SJSA1 (cell line): ENCODE measurements at regions not wholly inside any gene's neighbourhood (a gene's known extent, or its start where the extent isn't known, plus 50 kb on each side); places are given as distances from the start of the nearest gene placed in this dataset.

ENCODE experiments used
- DNase-seq, 2 experiments: peaks; one replicate each; pipeline ENCODE4 v3.0.0-alpha.2; 2015 to 2020; ENCODE audit warnings: low spot score in 2 of 2, low read depth in 1 of 2
- H3K27ac ChIP-seq: fragments of 250-450 bp; sonication (Bioruptor Pico); 2 replicates; pipeline ENCODE4 v1.5.1; 2020; ENCODE audit warnings: mild to moderate bottlenecking, moderate library complexity
- H3K27me3 ChIP-seq: fragments of 250-450 bp; sonication (Bioruptor Pico); replicated peaks from 2 replicates; pipeline ENCODE4 v1.5.1; 2020; ENCODE audit warnings: mild to moderate bottlenecking, moderate library complexity
- H3K36me3 ChIP-seq: fragments of 250-450 bp; sonication (Bioruptor Pico); 2 replicates; pipeline ENCODE4 v1.5.1; 2020; ENCODE audit warnings: mild to moderate bottlenecking
- H3K4me1 ChIP-seq: fragments of 250-450 bp; sonication (Bioruptor Pico); replicated peaks from 2 replicates; pipeline ENCODE4 v1.6.1; 2021; ENCODE audit warnings: mild to moderate bottlenecking
- H3K4me3 ChIP-seq: fragments of 250-450 bp; sonication (Bioruptor Pico); 2 replicates; pipeline ENCODE4 v1.5.1; 2020; ENCODE audit warnings: mild to moderate bottlenecking
- H3K9me3 ChIP-seq: fragments of 250-450 bp; sonication (Bioruptor Pico); replicated peaks from 2 replicates; pipeline ENCODE4 v1.5.1; 2020; ENCODE audit warnings: mild to moderate bottlenecking

DNA sequence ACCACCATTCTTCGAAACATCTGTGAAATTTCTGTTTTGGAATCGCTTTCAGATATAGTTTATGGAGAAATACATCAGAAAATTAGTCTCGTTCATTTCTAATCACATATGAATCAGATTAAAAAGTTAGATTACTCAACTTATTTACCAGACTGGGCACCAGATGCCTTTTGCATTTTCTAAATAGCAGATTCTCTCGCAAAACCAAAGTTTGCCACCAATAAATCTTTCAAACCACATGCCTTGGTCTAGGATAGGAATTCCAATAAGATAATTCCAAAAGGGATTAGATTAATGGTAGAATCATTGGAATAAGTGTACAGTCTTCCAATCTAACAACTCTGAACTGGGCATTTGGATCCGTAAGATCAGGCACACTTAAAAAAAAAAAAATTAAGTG is 160.4 kb upstream of the TAB2 start:
- H3K27me3 ChIP-seq: no peaks in the 10 kb centered on the region
- no peak for DNase-seq
- H3K27ac ChIP-seq: no peak overlapping the region
- no peaks in the 10 kb centered on the region for H3K9me3 ChIP-seq
- no peaks in the 10 kb centered on the region for H3K4me1 ChIP-seq
- no peak overlapping the region for H3K4me3 ChIP-seq
- no peaks in the 10 kb centered on the region for H3K36me3 ChIP-seq

DNA sequence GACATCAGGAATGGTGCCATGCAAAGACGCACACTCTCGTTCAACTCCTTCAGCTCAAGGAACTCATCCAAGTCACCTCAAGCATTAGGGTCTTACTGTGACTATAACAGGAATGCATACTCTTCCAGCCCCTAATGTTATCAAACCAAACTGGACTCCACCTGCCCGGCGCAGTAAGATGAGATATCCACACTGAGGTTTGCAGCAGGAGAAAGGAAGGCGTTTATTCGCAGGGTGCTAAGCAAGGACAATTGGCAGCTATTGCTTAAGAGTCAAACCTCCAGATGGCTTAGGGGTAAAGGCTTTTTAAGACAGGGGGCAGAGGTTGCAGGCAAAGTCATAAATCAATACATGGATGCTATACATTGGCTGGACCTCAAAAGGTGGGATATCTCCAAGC is 159.4 kb upstream of the TAB2 start:
- no peak for DNase-seq
- no peaks in the 10 kb centered on the region for H3K9me3 ChIP-seq
- no peaks in the 10 kb centered on the region for H3K27me3 ChIP-seq
- H3K36me3 ChIP-seq: no peaks in the 10 kb centered on the region
- H3K27ac ChIP-seq: no peak overlapping the region
- H3K4me3 ChIP-seq: no peak overlapping the region
- H3K4me1 ChIP-seq: no peaks in the 10 kb centered on the region

DNA sequence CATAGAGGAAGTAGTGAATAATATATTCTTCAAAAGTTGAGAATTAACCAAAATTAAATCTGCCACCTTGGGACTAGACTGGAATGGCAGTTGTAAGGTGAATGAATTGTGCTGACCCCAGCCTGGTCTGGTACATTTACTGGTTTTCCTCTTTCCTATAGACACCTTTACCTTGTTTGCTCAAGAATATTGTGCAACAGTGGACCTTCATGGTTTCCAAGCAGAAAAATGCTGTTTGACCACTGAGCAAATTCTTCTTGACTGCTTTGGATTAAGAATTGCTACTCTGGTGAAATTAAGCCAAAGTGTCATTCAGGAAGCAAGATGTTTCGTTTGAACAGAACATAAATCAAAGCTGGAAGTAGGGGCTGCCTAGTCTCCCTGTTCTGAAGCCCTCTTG is 156.6 kb upstream of the TAB2 start:
- Histone ChIP-seq H3K27ac (no peak overlapping the region), H3K36me3 (no peaks in the 10 kb centered on the region), H3K9me3 (no peaks in the 10 kb centered on the region), H3K4me1 (peaks cover 3% of the 10 kb centered on the region), H3K4me3 (no peak overlapping the region), H3K27me3 (no peaks in the 10 kb centered on the region)
- DNase-seq: no peak

DNA sequence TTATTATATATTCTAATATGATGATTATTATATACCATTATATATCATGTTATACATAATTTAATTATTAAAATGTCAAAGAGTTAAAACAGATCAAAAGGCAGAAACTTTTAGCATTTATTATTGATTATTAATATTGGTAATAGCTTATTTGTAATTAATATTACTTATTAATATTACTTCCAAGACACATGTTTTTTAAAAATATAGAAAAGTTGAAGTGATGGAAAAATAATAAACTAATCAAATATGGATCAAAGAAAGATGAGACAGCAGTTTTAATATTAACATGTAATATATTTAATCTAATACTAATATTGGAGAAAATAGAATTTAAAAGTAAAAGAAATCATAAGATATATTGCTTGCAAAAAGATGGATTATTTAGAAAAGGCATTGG is 154.6 kb upstream of the TAB2 start:
- no peak overlapping the region for H3K27ac ChIP-seq

DNA sequence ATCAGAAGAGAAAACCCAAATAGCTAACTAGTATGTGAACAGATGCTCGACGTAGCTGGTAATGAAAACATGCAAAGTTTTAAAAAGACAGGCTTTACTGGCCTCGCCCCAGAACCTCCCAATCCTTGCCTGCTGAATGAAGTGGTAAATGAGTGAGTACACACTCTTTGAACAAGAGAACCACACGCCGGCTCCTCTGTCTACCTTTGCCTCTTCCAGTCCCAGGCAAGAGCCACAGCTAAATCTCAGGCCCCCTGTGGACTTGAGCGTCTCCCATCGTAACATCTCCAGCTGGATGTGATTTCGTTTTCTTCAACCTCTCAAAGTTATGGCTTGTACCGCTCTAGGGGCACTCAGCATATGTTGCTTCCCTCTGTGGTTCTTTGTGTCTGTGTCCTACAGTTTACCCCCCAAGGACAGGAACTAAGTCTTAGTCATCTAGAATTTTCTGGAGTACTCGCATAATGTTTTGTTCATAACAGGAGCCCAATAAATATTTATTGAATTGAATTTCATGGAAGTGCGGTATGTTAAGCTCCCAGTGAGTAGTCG is 153.2 kb upstream of the TAB2 start:
- H3K27ac ChIP-seq: no peak overlapping the region
- no peaks in the 10 kb centered on the region for H3K36me3 ChIP-seq
- H3K4me3 ChIP-seq: no peak overlapping the region
- H3K27me3 ChIP-seq: no peaks in the 10 kb centered on the region
- peaks cover 21% of the 10 kb centered on the region for H3K4me1 ChIP-seq
- no peaks in the 10 kb centered on the region for H3K9me3 ChIP-seq
- no peak for DNase-seq

More for the DNA sequence above, 154.6 kb upstream of the TAB2 start:
- no peaks in the 10 kb centered on the region for H3K27me3 ChIP-seq
- H3K36me3 ChIP-seq: no peaks in the 10 kb centered on the region
- H3K9me3 ChIP-seq: no peaks in the 10 kb centered on the region
- no peak for DNase-seq
- no peak overlapping the region for H3K4me3 ChIP-seq
- H3K4me1 ChIP-seq: peaks cover 17% of the 10 kb centered on the region

DNA sequence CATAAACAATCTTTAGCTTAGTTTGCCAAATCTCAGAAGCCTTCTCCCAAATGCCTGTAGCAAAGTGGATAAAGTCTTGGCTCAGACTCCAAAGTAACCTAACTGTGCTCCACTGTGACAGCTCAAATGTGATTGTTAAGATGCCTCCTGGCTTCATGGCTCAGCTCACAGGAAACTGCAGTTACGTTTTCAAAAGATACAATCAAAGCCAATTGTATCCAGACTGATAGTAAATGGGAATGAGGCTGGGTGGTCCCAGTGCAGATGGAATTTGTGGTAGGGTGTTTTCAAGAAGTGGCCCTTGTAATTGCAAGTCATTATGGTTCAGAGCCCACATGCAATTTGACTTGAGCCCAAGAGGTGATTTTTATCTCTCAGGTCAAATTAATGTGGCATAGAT is 151.2 kb upstream of the TAB2 start:
- no peak overlapping the region for H3K4me3 ChIP-seq
- DNase-seq: peak; percentile 48 to 50

DNA sequence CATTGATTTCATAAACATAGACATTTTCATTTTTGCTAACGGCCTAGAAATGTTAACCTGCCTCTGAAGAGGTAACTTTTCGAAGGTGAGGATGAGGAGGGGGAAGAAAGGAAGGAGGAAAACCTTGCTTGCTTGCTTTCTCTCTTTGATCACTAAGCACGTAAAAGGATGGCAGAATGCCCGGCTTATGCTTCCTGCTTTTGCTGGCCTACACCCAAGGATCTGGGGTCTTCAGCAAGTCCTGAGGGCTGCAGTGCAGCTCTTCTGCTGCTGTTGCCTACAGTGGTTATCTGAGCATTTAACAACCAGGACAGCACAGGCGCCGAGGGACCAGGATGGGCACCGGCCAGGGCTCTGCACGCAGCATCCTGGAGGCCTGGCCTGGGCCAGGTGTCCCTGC is 150.8 kb upstream of the TAB2 start:
- Histone ChIP-seq H3K36me3 (no peaks in the 10 kb centered on the region), H3K9me3 (no peaks in the 10 kb centered on the region), H3K27ac (peak overlapping the region; percentile 32; the same call in 1 of the 2 replicates), H3K4me1 (peaks cover 32% of the 10 kb centered on the region), H3K27me3 (no peaks in the 10 kb centered on the region), H3K4me3 (no peak overlapping the region)
- no peak for DNase-seq

More for the DNA sequence above, 151.2 kb upstream of the TAB2 start:
- Histone ChIP-seq H3K27me3 (no peaks in the 10 kb centered on the region), H3K4me1 (peaks cover 32% of the 10 kb centered on the region), H3K9me3 (no peaks in the 10 kb centered on the region), H3K27ac (peak overlapping the region; percentile 32; the same call in 1 of the 2 replicates), H3K36me3 (no peaks in the 10 kb centered on the region)

DNA sequence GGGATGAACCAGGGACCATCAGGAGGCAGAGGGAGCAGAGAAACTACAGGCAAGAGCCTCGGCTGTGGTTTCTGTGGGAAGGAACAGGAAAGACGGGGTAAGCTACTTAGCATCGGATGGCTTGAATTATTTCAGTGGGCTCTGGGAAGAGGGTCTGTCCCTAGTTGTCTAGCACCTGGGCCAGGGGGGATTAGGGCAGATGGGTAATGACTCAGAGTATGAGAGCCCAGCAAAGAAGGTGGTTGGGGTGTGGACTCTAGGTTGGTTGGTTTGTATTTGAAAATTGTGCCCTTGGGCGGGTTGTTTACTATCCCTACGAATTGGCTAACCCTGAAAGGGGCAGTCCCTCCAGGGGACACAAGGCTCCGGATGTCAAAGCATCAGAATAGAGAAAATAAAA is 148.5 kb upstream of the TAB2 start:
- DNase-seq: no peak
- Histone ChIP-seq H3K9me3 (no peaks in the 10 kb centered on the region), H3K4me3 (no peak overlapping the region), H3K27me3 (no peaks in the 10 kb centered on the region), H3K4me1 (peaks cover 32% of the 10 kb centered on the region), H3K27ac (no peak overlapping the region), H3K36me3 (no peaks in the 10 kb centered on the region)

DNA sequence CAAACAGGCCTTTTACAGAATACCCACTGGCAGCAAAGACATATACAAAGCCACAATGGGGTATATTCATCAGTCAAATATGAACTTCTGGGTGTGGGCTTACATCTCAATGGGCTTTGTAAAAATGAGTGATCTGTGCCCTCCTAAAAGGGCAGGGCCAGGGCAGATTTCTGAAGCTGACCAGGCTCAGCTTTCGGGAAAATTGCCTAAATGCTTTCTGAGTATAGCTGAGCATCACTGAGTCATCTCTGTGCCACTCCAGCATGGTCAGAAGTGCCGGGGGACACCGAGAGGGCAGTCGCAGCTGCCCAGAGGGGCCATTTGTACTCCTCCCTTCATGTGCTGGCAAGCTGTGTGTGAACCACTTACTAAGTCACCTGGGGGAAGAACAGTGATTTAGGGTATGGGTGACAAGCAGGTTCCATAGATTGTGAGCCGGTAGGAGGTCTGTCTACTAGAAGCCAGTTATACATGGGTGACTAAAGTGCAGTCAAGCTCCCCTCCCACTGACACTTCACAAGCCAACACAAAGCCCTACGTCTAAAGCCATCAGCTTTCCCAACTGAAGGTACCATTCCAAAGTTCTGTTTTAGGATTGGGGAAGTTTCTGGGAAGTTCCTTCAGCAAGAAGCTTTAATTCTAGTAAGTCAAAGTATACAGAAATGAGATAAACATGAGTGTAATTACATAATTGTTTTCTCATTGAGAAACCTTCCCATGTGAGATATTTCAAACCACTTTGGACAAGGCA is 147.6 kb upstream of the TAB2 start:
- Histone ChIP-seq H3K4me1 (peaks cover 32% of the 10 kb centered on the region), H3K9me3 (no peaks in the 10 kb centered on the region), H3K4me3 (no peak overlapping the region), H3K27me3 (no peaks in the 10 kb centered on the region), H3K27ac (peak overlapping the region; percentile 21; the same call in 1 of the 2 replicates), H3K36me3 (no peaks in the 10 kb centered on the region)
- peak; percentile 54 to 56 for DNase-seq

DNA sequence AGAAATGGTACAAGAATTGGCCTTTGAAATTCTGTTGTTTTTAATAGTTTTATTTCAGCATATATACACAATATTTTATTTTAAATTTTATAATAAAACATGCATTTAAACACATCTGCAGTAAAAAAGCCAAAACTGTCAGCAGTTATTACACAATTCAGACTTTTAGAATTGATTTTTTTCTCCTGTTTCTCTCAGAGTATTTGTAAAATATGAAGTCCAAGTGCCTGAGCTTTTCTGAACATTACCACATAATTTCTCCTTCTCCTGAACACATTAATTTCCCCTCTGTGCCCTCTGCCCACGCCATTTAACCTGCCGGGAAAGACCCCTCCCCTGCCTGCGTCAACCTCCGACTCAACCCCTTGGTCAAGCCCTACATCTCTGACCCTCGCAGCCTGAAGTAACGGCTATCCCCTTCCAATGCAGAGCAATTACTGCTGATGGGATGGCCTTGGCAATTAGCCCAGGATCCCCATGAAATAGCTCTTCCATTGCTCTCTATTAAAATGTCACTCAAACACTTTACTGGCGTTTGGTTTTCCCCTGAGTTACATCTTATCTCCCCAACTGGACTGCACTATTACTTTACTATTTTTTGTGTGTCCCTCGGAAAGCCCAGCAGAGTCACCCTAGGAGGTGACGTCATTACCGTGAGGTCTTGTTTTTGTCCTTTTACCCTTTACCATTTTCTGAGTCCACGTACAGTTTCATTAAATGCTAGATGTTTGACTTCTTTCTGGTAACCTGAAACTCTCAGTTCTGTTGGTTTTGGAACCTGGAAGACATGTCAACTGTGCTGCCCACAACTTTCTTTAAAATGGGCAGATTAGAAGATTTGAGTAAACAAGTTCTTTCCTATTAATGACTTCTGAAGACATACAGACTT is 146.7 kb upstream of the TAB2 start:
- DNase-seq: no peak

DNA sequence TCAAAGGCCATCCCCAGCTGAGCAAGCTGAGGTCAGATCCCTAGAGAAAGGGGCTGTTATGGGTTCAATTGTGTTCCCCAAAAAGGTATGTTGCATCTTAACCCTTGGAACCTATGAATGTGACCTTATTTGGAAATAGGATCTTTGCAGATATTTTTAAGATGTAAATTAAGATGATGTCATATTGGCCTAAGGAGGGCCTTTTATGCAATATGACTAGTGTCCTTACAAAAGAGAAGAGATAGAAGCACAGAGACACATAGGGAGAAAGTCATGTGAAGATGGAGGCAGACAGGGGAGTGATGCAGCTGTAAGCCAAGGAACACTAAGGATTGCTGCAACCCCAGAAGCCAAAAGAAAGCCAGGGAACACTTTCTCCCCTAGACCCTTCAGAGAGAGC is 144.3 kb upstream of the TAB2 start:
- Histone ChIP-seq H3K4me1 (peaks cover 15% of the 10 kb centered on the region), H3K27ac (no peak overlapping the region), H3K4me3 (no peak overlapping the region), H3K27me3 (no peaks in the 10 kb centered on the region), H3K36me3 (no peaks in the 10 kb centered on the region), H3K9me3 (no peaks in the 10 kb centered on the region)
- no peak for DNase-seq

More for the DNA sequence above, 146.7 kb upstream of the TAB2 start:
- no peaks in the 10 kb centered on the region for H3K27me3 ChIP-seq
- H3K27ac ChIP-seq: no peak overlapping the region
- H3K9me3 ChIP-seq: no peaks in the 10 kb centered on the region
- no peak overlapping the region for H3K4me3 ChIP-seq
- H3K4me1 ChIP-seq: peaks cover 30% of the 10 kb centered on the region
- H3K36me3 ChIP-seq: no peaks in the 10 kb centered on the region

DNA sequence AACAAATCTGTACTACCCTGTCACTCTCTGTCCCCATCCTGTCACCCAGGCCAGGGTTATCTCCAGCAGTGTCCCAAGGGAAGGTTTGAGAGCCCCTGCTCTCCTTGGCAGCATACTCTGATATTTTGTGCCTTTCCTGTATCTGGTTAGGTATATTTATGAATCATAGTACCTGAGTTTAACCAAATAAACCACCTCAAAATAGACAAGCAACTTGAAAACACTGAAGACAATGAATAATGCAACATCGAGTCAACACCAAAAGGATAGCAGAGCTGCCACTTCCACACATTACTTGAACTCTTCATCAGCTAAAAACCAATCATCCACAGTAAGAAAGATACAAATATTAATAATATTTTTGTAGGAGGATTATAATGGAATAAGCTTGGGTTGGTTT is 142.6 kb upstream of the TAB2 start:
- Histone ChIP-seq H3K4me3 (no peak overlapping the region), H3K36me3 (no peaks in the 10 kb centered on the region), H3K4me1 (peaks cover 3% of the 10 kb centered on the region), H3K27ac (no peak overlapping the region), H3K27me3 (no peaks in the 10 kb centered on the region), H3K9me3 (no peaks in the 10 kb centered on the region)
- DNase-seq: no peak

DNA sequence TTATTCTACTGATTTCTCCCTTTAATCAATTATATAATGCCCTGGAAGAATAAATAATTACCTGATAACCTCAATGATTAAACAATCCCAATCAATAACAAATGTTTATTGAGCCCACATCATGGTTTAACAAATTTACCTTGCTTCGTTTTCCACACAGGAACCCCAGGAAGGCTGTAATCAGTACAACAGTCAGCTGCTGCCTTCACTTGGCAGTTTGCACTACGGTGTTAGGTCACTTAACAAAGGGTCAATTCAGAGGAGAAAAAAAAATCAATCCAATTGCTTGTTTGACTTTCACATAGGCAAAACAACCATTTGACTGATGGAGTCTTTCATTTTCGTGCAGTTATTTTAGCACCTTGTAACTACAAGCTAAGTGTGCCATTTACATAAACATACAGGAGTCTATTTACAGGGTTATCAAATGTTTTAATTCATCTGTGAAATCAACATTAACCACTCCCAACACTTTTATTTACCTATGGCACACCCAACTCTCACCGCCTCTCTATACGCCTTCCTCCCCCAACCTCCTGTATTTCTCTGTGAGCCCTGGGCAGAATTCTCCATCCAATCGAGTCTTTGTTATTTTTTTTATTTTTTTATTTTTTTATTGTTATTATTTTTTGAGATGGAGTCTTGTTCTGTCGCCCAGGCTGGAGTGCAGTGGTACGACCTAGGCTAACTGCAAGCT is 140.4 kb upstream of the TAB2 start:
- DNase-seq: no peak
- no peaks in the 10 kb centered on the region for H3K36me3 ChIP-seq
- H3K4me1 ChIP-seq: no peaks in the 10 kb centered on the region
- H3K27me3 ChIP-seq: no peaks in the 10 kb centered on the region
- no peak overlapping the region for H3K27ac ChIP-seq
- no peaks in the 10 kb centered on the region for H3K9me3 ChIP-seq
- no peak overlapping the region for H3K4me3 ChIP-seq
